ENCODE measurements at regions not wholly inside any gene's neighbourhood (a gene's known extent, or its start where the extent isn't known, plus 50 kb on each side); places are given as distances from the start of the nearest gene placed in this dataset.

GRCh38 chr13:62627226-62627625 is 1211.6 kb upstream of the PCDH20 start:
- H3K27me3 ChIP-seq (ENCODE audit: insufficient read depth, low read depth, severe bottlenecking), result no peaks in the 10 kb centered on the region
- no peak for TF ChIP-seq CTCF (IDR thresholded peaks at IDR 0.05; ENCODE audit: low read depth, low read length)
- no peaks in the 10 kb centered on the region for H3K36me3 ChIP-seq
- no peaks in the 10 kb centered on the region for H3K9me3 ChIP-seq (ENCODE audit: severe bottlenecking)
- no peak overlapping the region for H3K4me3 ChIP-seq (ENCODE audit: low read depth, low read length)
- no peak overlapping the region for H3K27ac ChIP-seq
- DNase-seq, result no peak

- no peaks in the 10 kb centered on the region for H3K27me3 ChIP-seq (ENCODE audit: insufficient read depth, low read depth, severe bottlenecking)
- TF ChIP-seq CTCF (IDR thresholded peaks at IDR 0.05; ENCODE audit: low read depth, low read length), result 0 out of 2 replicates have a peak, but pooled peaks have one; percentile 5
- H3K9me3 ChIP-seq (ENCODE audit: severe bottlenecking), result no peaks in the 10 kb centered on the region
- no peaks in the 10 kb centered on the region for H3K36me3 ChIP-seq
- H3K4me3 ChIP-seq (ENCODE audit: low read depth, low read length), result no peak overlapping the region
- no peak overlapping the region for H3K27ac ChIP-seq
- DNase-seq, result no peak
Observed at GRCh38 chr13:62626771-62627170, 1211.1 kb upstream of the PCDH20 start.

GRCh38 chr13:62625214-62625881 is 1209.7 kb upstream of the PCDH20 start:
- H3K9me3 ChIP-seq (ENCODE audit: severe bottlenecking), result no peaks in the 10 kb centered on the region
- no peak overlapping the region for H3K4me3 ChIP-seq (ENCODE audit: low read depth, low read length)
- no peaks in the 10 kb centered on the region for H3K27me3 ChIP-seq (ENCODE audit: insufficient read depth, low read depth, severe bottlenecking)
- DNase-seq, result no peak
- no peaks in the 10 kb centered on the region for H3K36me3 ChIP-seq
- no peak for TF ChIP-seq CTCF (IDR thresholded peaks at IDR 0.05; ENCODE audit: low read depth, low read length)
- H3K27ac ChIP-seq, result no peak overlapping the region

GRCh38 chr13:62613819-62614218 is 1198.2 kb upstream of the PCDH20 start:
- no peak overlapping the region for H3K4me3 ChIP-seq (ENCODE audit: low read depth, low read length)
- H3K9me3 ChIP-seq (ENCODE audit: severe bottlenecking), result no peaks in the 10 kb centered on the region
- no peaks in the 10 kb centered on the region for H3K36me3 ChIP-seq
- no peaks in the 10 kb centered on the region for H3K27me3 ChIP-seq (ENCODE audit: insufficient read depth, low read depth, severe bottlenecking)
- DNase-seq, result no peak
- H3K27ac ChIP-seq, result no peak overlapping the region
- TF ChIP-seq CTCF (IDR thresholded peaks at IDR 0.05; ENCODE audit: low read depth, low read length), result no peak

- DNase-seq, result no peak
- TF ChIP-seq CTCF (IDR thresholded peaks at IDR 0.05; ENCODE audit: low read depth, low read length), result no peak
- no peaks in the 10 kb centered on the region for H3K9me3 ChIP-seq (ENCODE audit: severe bottlenecking)
Observed at GRCh38 chr13:62611343-62611742, 1195.7 kb upstream of the PCDH20 start.

GRCh38 chr13:62598708-62599107 is 1183.1 kb upstream of the PCDH20 start:
- Histone ChIP-seq H3K36me3 (no peaks in the 10 kb centered on the region), H3K27ac (no peak overlapping the region), H3K4me3 (ENCODE audit: low read depth, low read length) (no peak overlapping the region), H3K9me3 (ENCODE audit: severe bottlenecking) (no peaks in the 10 kb centered on the region), H3K27me3 (ENCODE audit: insufficient read depth, low read depth, severe bottlenecking) (no peaks in the 10 kb centered on the region)
- DNase-seq, result no peak
- TF ChIP-seq CTCF (IDR thresholded peaks at IDR 0.05; ENCODE audit: low read depth, low read length), result no peak

More at GRCh38 chr13:62611343-62611742, 1195.7 kb upstream of the PCDH20 start:
- no peak overlapping the region for H3K27ac ChIP-seq
- no peaks in the 10 kb centered on the region for H3K36me3 ChIP-seq
- H3K27me3 ChIP-seq (ENCODE audit: insufficient read depth, low read depth, severe bottlenecking), result no peaks in the 10 kb centered on the region
- H3K4me3 ChIP-seq (ENCODE audit: low read depth, low read length), result no peak overlapping the region
